ENCODE measurements at regions not wholly inside any gene's neighbourhood (a gene's known extent, or its start where the extent isn't known, plus 50 kb on each side); places are given as distances from the start of the nearest gene placed in this dataset.

- Mint-ChIP-seq H3K36me3 (ENCODE audit: low read depth) (no peaks in the 10 kb centered on the region), H3K27ac (no peak overlapping the region), H3K9me3 (no peaks in the 10 kb centered on the region), H3K27me3 (no peaks in the 10 kb centered on the region), H3K4me1 (ENCODE audit: low read depth) (no peaks in the 10 kb centered on the region), H3K4me3 (no peak overlapping the region)
- no peak for DNase-seq
Measured at GRCh38 chr14:38847161-38847560, 255.9 kb downstream of the SEC23A start.

GRCh38 chr14:38839694-38840365 lies 263.2 kb downstream of the SEC23A start:
- Mint-ChIP-seq H3K27me3 (peaks cover 6% of the 10 kb centered on the region), H3K36me3 (ENCODE audit: low read depth) (no peaks in the 10 kb centered on the region), H3K4me3 (no peak overlapping the region), H3K4me1 (ENCODE audit: low read depth) (no peaks in the 10 kb centered on the region), H3K27ac (no peak overlapping the region), H3K9me3 (no peaks in the 10 kb centered on the region)
- DNase-seq = no peak

- peaks cover 6% of the 10 kb centered on the region for H3K27me3 Mint-ChIP-seq
- no peak overlapping the region for H3K4me3 Mint-ChIP-seq
- no peaks in the 10 kb centered on the region for H3K9me3 Mint-ChIP-seq
- H3K27ac Mint-ChIP-seq = no peak overlapping the region
- no peak for DNase-seq
- no peaks in the 10 kb centered on the region for H3K36me3 Mint-ChIP-seq (ENCODE audit: low read depth)
- no peaks in the 10 kb centered on the region for H3K4me1 Mint-ChIP-seq (ENCODE audit: low read depth)
Measured at GRCh38 chr14:38838979-38839323, 264.1 kb downstream of the SEC23A start.

GRCh38 chr14:38838049-38838978 lies 264.7 kb downstream of the SEC23A start:
- no peak for DNase-seq
- Mint-ChIP-seq H3K27ac (no peak overlapping the region), H3K4me3 (no peak overlapping the region), H3K4me1 (ENCODE audit: low read depth) (no peaks in the 10 kb centered on the region), H3K36me3 (ENCODE audit: low read depth) (no peaks in the 10 kb centered on the region), H3K27me3 (peaks cover 6% of the 10 kb centered on the region), H3K9me3 (no peaks in the 10 kb centered on the region)

DNA sequence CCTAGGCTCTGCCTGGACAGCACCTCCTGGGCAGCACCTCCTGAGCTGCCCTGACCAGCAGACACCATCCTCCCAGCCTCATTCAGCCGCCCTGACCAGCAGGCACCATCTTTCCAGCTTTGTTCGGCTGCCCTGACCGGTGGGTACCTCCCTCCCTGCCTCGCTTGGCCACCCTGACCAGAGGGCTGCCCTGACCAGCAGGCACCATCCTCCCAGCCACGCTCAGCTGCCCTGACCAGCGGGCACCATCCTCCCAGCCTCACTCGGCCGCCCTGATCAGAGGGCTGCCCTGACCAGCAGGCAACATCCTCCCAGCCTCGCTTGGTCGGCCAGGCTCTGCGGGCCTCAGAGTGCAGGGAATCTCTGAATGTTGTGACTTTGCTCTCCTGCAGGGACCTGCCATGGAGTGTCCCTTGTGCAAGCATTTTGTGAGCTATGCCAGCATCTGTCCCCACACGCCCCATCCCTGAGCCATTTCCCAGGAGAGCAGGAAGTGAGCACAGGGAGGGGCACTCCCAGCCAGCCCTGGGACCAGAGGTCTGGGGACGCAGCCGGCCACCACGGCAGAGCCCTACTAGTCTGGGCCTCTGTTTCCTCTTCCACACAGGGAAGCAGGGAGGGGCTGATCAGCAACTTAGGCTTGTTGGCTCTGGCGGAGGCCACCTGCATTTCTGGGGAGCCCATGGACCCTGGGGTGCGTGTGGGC lies 265.5 kb downstream of the SEC23A start:
- no peak overlapping the region for H3K4me3 Mint-ChIP-seq
- H3K27ac Mint-ChIP-seq = no peak overlapping the region
- H3K4me1 Mint-ChIP-seq (ENCODE audit: low read depth) = no peaks in the 10 kb centered on the region
- no peaks in the 10 kb centered on the region for H3K36me3 Mint-ChIP-seq (ENCODE audit: low read depth)
- H3K9me3 Mint-ChIP-seq = no peaks in the 10 kb centered on the region
- H3K27me3 Mint-ChIP-seq = peaks cover 6% of the 10 kb centered on the region
- no peak for DNase-seq

DNA sequence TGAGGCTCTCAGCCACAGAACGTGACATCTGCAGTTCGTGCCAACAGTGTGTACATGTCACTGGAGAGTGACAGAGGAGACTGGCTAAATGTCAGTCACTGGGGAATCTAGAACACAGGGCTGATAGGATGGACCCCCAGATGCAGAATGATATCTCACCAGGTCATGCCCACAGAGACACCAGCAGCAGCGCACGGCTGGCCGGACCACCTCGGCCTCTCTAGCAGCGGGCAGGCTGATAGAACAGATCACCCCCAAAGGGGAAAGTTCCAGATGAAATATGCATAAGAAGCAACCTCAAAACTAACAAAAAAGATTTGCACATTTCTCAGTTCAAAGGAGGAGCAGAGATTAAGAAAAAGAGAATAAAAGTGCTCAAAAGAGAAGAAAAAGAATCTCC lies 266.5 kb downstream of the SEC23A start:
- no peak for DNase-seq
- Mint-ChIP-seq H3K4me3 (no peak overlapping the region), H3K27ac (no peak overlapping the region), H3K36me3 (ENCODE audit: low read depth) (no peaks in the 10 kb centered on the region), H3K27me3 (peaks cover 6% of the 10 kb centered on the region), H3K9me3 (no peaks in the 10 kb centered on the region), H3K4me1 (ENCODE audit: low read depth) (no peaks in the 10 kb centered on the region)

- Mint-ChIP-seq H3K36me3 (ENCODE audit: low read depth) (no peaks in the 10 kb centered on the region), H3K4me1 (ENCODE audit: low read depth) (no peaks in the 10 kb centered on the region), H3K4me3 (no peak overlapping the region)
Measured at GRCh38 chr14:38835874-38836273, 267.2 kb downstream of the SEC23A start.

GRCh38 chr14:38828183-38828827 lies 274.7 kb downstream of the SEC23A start:
- H3K4me1 Mint-ChIP-seq (ENCODE audit: low read depth) = no peaks in the 10 kb centered on the region

More at GRCh38 chr14:38835874-38836273, 267.2 kb downstream of the SEC23A start:
- Mint-ChIP-seq H3K9me3 (no peaks in the 10 kb centered on the region), H3K27me3 (peaks cover 6% of the 10 kb centered on the region), H3K27ac (no peak overlapping the region)
- no peak for DNase-seq

GRCh38 chr14:38824706-38825105 lies 278.3 kb downstream of the SEC23A start:
- Mint-ChIP-seq H3K4me1 (ENCODE audit: low read depth) (no peaks in the 10 kb centered on the region), H3K27me3 (peaks cover 2% of the 10 kb centered on the region), H3K36me3 (ENCODE audit: low read depth) (no peaks in the 10 kb centered on the region), H3K4me3 (no peak overlapping the region), H3K9me3 (peaks cover 3% of the 10 kb centered on the region), H3K27ac (no peak overlapping the region)
- no peak for DNase-seq

More at GRCh38 chr14:38828183-38828827, 274.7 kb downstream of the SEC23A start:
- Mint-ChIP-seq H3K9me3 (no peaks in the 10 kb centered on the region), H3K36me3 (ENCODE audit: low read depth) (no peaks in the 10 kb centered on the region), H3K27ac (no peak overlapping the region), H3K27me3 (peaks cover 2% of the 10 kb centered on the region), H3K4me3 (no peak overlapping the region)
- no peak for DNase-seq

DNA sequence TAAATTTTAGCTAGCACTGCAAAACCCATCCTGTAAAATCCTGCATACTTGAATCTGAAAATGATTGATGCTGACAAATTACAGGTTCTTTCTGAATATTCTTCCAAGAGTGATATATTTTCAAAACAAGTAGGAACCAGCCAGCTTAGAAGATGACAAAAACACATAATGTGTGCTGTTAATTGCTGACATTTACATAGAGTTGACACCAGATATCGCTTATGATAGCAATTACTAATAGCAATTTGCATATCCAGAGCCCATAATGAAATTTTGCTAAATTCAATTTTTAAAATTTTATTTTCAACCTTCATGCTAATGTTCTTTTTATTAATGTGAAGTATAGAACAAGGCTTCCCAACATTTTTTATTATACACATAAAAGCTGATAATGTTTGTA lies 284.5 kb downstream of the SEC23A start:
- no peaks in the 10 kb centered on the region for H3K27me3 Mint-ChIP-seq

GRCh38 chr14:38808734-38809455 lies 294.1 kb downstream of the SEC23A start:
- Mint-ChIP-seq H3K4me3 (no peak overlapping the region), H3K9me3 (peaks cover 8% of the 10 kb centered on the region), H3K27me3 (no peaks in the 10 kb centered on the region), H3K27ac (no peak overlapping the region), H3K4me1 (ENCODE audit: low read depth) (no peaks in the 10 kb centered on the region), H3K36me3 (ENCODE audit: low read depth) (no peaks in the 10 kb centered on the region)
- DNase-seq = no peak

More for the DNA sequence above, 284.5 kb downstream of the SEC23A start:
- no peaks in the 10 kb centered on the region for H3K36me3 Mint-ChIP-seq (ENCODE audit: low read depth)
- H3K27ac Mint-ChIP-seq = no peak overlapping the region
- peaks cover 3% of the 10 kb centered on the region for H3K9me3 Mint-ChIP-seq
- H3K4me1 Mint-ChIP-seq (ENCODE audit: low read depth) = no peaks in the 10 kb centered on the region
- no peak overlapping the region for H3K4me3 Mint-ChIP-seq
- DNase-seq = no peak

- peaks cover 12% of the 10 kb centered on the region for H3K9me3 Mint-ChIP-seq
- no peaks in the 10 kb centered on the region for H3K4me1 Mint-ChIP-seq (ENCODE audit: low read depth)
- no peaks in the 10 kb centered on the region for H3K27me3 Mint-ChIP-seq
- no peaks in the 10 kb centered on the region for H3K36me3 Mint-ChIP-seq (ENCODE audit: low read depth)
- no peak overlapping the region for H3K4me3 Mint-ChIP-seq
- DNase-seq = no peak
- no peak overlapping the region for H3K27ac Mint-ChIP-seq
Measured at GRCh38 chr14:38799671-38800070, 303.4 kb downstream of the SEC23A start.

DNA sequence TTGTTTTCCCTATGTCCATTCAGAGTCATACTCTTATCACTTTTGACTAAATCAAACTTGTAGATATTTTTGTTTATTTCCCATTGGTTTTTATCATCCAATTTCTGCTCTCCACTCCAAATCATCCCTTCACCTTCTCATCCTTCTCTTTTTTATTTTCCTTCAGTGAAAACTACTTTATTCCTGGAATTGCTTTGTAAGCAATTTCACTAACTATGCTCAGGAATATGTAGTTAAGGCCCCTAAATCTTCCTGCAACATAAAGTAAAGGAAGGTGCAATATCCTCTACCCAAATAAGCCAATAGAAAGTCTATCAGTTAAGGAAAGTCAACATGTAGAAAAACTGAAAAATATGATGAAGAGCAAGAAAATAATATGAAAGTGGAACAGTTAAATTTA lies 308.4 kb downstream of the SEC23A start:
- Mint-ChIP-seq H3K36me3 (ENCODE audit: low read depth) (no peaks in the 10 kb centered on the region), H3K4me1 (ENCODE audit: low read depth) (no peaks in the 10 kb centered on the region), H3K27ac (no peak overlapping the region), H3K9me3 (no peaks in the 10 kb centered on the region), H3K4me3 (no peak overlapping the region), H3K27me3 (no peaks in the 10 kb centered on the region)
- DNase-seq = no peak

- Mint-ChIP-seq H3K27me3 (no peaks in the 10 kb centered on the region), H3K27ac (no peak overlapping the region), H3K4me1 (ENCODE audit: low read depth) (no peaks in the 10 kb centered on the region), H3K36me3 (ENCODE audit: low read depth) (no peaks in the 10 kb centered on the region), H3K4me3 (no peak overlapping the region), H3K9me3 (no peaks in the 10 kb centered on the region)
- DNase-seq = no peak
Measured at GRCh38 chr14:38791862-38792261, 311.2 kb downstream of the SEC23A start.
